Parathyroid adenoma (tissue), 2 donors: ENCODE measurements at regions not wholly inside any gene's neighbourhood (a gene's known extent, or its start where the extent isn't known, plus 50 kb on each side); places are given as distances from the start of the nearest gene placed in this dataset.

ENCODE experiments used
- H2AFZ ChIP-seq: fragments of 300-600 bp; sonication (generic); one replicate; pipeline ENCODE4 v1.7.0; 2017; ENCODE audit warnings: antibody characterized with exemption, mild to moderate bottlenecking
- H3K27ac ChIP-seq: fragments of 300-600 bp; sonication (generic); one replicate; pipeline ENCODE4 v1.7.0; 2017
- H3K27me3 ChIP-seq: fragments of 300-600 bp; sonication (generic); one replicate; pipeline ENCODE4 v1.7.0; 2017; ENCODE audit warnings: low read length; ENCODE audit not compliant: control insufficient read depth, insufficient read depth
- H3K36me3 ChIP-seq: fragments of 300-600 bp; sonication (generic); one replicate; pipeline ENCODE4 v1.7.0; 2017; ENCODE audit warnings: low read length; ENCODE audit not compliant: control insufficient read depth, insufficient read depth
- H3K4me1 ChIP-seq: fragments of 300-600 bp; sonication (generic); one replicate; pipeline ENCODE4 v1.7.0; 2017; ENCODE audit warnings: control low read depth
- H3K4me2 ChIP-seq: fragments of 300-600 bp; sonication (generic); one replicate; pipeline ENCODE4 v1.7.0; 2017; ENCODE audit warnings: low read length
- H3K4me3 ChIP-seq: fragments of 300-600 bp; sonication (generic); one replicate; pipeline ENCODE4 v1.7.0; 2017; ENCODE audit warnings: low read depth, low read length
- H3K79me2 ChIP-seq: fragments of 300-600 bp; sonication (generic); one replicate; pipeline ENCODE4 v1.7.0; 2017; ENCODE audit warnings: control low read depth
- H3K9ac ChIP-seq: fragments of 300-600 bp; sonication (generic); one replicate; pipeline ENCODE4 v1.7.0; 2017; ENCODE audit warnings: mild to moderate bottlenecking
- H3K9me3 ChIP-seq: fragments of 300-600 bp; sonication (generic); one replicate; pipeline ENCODE4 v1.7.0; 2017; ENCODE audit warnings: low read length; ENCODE audit not compliant: control insufficient read depth
- CTCF ChIP-seq: fragments of 300-600 bp; sonication (generic); IDR thresholded peaks from one replicate; pipeline ENCODE4 v1.7.0; 2017; ENCODE audit warnings: antibody characterized with exemption, mild to moderate bottlenecking
- donor health status: primary hyperparathyroidism.

- no peaks in the 10 kb centered on the region for H3K9me3 ChIP-seq
- no peak for TF ChIP-seq CTCF
- H3K27me3 ChIP-seq: no peaks in the 10 kb centered on the region
- H2AFZ ChIP-seq: no peak overlapping the region
- H3K4me1 ChIP-seq: no peaks in the 10 kb centered on the region
- H3K9ac ChIP-seq: no peak overlapping the region
- no peak overlapping the region for H3K4me3 ChIP-seq
- H3K36me3 ChIP-seq: no peaks in the 10 kb centered on the region
- H3K4me2 ChIP-seq: no peak overlapping the region
- H3K79me2 ChIP-seq: no peaks in the 10 kb centered on the region
- H3K27ac ChIP-seq: no peak overlapping the region
Measured at GRCh38 chrX:20317873-20318272, 51.2 kb upstream of the RPS6KA3 start.
